Limb (tissue), 2 donors: ENCODE measurements at regions not wholly inside any gene's neighbourhood (a gene's known extent, or its start where the extent isn't known, plus 50 kb on each side); places are given as distances from the start of the nearest gene placed in this dataset.
"Not testable (repeated sequence)": the region's sequence is repeated elsewhere in the genome, so short reads cannot be mapped to it uniquely, and the experiment has no call there.

Experiments used
- DNase-seq, 2 donors: peaks; one replicate each; pipeline ENCODE4 v3.0.0-alpha.2; 2016; ENCODE audit errors: extremely low spot score in 2 of 2

DNA sequence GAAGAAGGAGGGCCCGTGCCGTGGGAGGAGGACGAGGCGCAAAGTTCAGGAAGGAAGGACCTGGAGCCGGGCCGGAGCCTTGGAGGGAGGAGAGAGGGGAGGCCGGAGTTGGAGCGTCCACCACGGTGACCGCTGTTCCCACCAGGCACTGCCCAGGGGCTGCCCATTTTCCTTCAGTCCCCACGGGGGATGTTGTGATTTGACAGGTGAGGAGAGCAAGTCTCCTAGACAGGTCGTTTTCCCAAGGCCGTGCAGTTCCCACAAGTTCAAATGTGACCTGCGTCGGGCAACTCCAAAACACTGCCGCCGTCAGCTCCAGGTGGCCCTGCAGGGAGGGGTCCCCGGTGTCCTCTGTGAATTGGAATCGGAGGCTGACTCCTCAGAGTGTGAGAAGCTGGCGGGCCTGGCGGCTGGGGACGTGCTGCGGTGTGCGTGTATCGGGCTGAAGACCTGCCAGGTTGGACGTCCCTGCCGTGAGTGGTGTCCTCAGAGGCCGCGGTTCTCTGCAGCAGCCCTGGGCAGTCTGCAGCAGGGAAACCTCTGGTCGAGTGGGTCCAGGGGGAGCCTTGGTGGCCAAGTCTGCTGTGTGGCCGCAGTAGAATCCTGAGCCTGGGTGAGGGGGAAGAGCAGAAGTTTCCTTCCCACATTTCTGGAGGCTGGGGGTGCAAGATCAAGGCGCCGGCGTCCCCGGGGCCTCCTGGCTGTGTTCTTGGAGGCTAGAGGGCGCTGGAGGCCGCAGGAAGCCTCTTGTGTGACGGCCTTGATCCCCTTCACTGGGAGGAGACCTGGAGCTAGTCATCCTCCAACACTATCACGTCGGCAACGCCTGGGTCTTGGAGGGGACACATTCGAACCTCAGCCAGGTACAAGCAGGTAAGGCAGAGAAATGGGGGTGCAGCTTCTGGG lies 115.1 kb upstream of the FRMD1 start:
- DNase-seq: peak in 1 of 2 donors; percentile 14

DNA sequence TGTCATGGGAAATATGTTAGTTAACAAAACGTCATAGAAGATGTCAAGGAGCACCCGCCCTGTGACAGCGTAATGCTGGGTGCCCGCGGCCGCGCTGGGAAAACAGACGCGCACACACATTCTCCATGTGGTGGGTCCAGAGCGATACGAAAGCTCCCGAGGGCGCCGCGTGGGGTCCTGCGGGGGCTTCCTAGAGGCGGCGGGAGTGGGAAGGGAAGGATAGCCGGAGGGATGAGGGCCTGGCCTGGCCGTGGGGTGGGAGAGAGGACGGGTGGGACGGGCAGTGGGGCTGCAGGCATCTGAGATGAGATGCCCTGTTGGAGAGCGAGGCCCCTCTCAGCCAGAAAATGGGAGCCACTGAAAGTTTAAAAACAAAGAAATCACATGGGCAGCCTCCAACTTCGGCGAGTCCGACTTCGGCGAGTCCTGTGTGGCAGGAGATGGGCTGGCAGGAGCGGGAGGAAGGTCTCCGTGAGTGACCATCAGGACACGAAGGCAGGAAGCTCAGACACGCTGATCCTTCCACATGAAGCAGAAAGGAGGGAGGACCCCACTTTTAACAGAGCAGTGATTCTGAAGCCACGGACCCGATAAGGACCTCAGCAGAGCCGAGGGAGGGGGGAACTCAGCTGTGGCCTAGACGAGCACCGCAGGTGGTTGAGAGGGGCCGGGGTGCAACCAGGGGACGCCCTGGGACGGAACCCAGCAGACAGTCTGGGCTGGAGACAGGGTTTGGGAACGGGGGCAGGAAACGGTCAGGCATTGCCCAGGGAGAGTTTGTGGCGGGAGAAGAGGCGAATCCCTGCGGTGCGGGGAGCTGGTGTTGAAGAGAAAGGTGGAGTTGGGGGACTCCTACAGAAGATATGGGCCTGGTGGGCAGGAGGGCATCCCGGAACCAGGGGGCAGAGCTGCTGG lies 114.1 kb upstream of the FRMD1 start:
- no peak for DNase-seq

- DNase-seq: peak in 1 of 2 donors; percentile 29
Observed at GRCh38 chr6:168192195-168192900, 113.3 kb upstream of the FRMD1 start.

DNA sequence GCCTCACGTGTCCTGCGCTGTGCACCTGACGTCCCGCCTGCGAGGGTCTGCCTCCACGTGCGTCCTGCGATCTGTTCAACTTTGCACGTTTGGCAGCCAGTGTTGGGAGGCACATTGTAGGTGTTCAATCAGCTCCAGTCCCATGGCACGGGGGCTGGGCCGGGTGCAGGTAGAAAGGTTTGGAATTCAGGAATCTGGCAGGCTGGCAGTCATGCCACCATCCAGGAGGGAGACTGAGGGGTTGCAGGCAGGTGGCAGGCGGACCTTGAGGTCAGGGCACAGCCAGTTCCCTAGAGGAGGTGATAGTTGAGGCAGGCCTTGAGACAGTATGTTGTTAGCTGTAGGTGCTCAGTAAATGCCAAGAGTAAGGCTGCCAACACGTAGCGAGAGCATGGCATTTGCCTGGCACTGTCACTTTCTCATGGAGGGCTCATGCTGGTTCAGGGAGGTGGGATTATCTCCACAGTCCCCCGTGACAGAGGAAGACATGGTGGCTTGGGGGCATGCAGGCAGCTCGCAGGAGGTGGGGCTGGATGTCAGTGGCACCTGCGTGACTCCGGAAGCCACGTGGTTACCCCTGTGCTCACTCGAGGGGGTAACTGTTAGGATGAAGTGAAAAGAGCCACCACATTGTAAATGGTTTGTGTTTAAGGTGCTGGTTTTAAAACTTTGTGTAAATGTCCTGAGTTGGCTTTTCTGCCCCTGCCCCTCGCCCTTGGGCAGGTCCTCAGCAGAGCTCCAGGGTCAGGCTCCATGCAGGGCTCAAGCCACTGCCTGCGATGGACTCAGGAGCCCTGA lies 111.8 kb upstream of the FRMD1 start:
- DNase-seq: no peak

GRCh38 chr6:168190014-168190405 lies 111.0 kb upstream of the FRMD1 start:
- DNase-seq: no peak

GRCh38 chr6:168189200-168190013 lies 110.4 kb upstream of the FRMD1 start:
- DNase-seq: no peak

- DNase-seq: no peak
Observed at GRCh38 chr6:168188369-168189199, 109.6 kb upstream of the FRMD1 start.

GRCh38 chr6:168186438-168186837 lies 107.4 kb upstream of the FRMD1 start:
- DNase-seq: no peak

- DNase-seq: not testable (repeated sequence)
Observed at GRCh38 chr6:168186018-168186417, 107.0 kb upstream of the FRMD1 start.

DNA sequence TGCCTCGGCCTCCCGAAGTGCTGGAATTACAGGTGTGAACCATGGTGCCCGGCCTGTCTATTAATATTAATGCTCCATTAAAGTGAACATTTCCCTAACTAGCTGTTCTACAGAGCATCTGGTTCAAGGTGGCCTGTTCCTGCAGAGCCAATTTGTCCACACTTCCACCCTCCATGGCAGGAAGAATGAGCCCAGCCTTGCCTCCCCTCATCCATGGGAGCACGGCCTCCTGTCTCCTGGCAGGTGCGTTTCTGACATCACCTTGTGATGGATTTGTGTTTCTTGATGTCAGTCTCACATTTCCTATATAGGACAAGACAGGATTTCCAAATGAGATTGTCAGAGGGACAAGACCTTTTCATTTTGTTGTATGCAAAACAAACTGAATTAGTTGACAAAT lies 105.7 kb upstream of the FRMD1 start:
- DNase-seq: no peak

GRCh38 chr6:168183613-168183970 lies 104.6 kb upstream of the FRMD1 start:
- DNase-seq: no peak

DNA sequence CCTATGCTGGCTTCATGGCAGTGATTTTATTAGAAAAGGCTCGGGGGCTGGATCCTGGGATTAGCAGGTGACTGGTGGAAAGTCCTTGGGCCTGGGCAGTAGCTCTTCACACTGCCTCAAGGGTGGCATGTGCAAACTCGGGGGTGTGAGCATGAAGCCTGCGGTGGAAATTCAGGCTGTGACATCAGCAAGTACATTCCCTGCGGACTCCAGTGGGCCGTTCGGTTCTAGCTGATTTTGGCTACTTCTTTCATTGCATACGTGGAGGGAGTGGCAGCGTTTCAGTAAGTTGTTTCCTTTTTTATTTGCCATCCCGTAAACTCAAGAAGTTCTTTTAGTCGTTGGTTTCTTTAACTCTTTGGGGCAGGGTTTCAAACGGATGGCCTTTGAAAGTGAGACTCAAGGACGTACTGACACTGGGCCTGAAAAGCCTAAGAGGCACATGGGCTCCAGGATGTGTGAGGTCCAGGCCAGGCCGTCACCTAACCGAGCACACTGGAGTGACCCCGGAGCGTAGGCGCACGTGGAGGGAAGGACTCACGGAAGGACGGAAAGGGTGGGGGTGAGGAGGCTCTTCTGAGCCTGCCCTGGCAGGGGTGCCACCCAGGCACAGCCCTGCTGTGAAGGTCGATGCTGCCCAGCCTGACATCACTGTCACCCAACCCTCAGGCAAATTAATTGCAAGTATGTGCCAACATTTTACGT lies 104.0 kb upstream of the FRMD1 start:
- DNase-seq: no peak

DNA sequence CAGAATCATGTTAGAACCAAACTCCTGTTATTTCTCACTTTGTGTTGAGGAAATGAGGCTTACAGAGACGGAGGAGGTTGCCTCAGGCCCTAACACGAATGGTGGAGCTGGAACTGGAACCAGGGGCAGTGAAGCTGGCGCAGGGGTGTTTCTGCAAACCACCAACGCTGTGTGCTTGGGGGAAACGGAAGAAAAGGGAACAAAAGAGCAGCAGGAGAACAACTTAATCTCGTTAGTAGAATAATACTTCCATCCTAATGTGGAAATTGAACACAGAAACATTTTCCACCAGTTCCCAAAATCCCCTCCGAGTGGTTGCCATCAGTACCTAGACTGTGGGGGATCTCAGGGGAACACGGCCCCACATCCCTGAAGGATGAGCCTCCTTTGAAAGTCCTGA lies 103.4 kb upstream of the FRMD1 start:
- no peak for DNase-seq

DNA sequence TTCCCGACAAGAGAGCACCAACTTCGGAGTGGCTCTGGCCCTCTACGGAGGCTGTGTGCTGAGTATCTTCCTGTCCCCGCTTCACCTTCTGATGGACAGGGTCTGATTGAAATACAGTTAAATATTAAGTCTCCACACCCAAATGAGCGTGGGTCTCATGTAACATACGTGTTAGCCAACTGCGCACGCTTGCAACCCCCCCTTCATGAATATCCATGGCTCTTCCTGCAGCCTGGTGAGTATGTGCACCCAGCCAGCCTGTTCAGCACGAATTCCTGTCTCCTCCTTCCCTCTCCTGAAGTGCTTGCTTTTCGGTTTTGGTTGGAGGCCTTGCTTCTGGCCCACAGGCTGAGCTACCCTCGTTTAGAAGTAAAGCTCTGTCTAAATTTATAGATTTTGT lies 102.9 kb upstream of the FRMD1 start:
- DNase-seq: no peak

- DNase-seq: no peak
Observed at GRCh38 chr6:168181316-168181715, 102.3 kb upstream of the FRMD1 start.

- no peak for DNase-seq
Observed at GRCh38 chr6:168180548-168181011, 101.6 kb upstream of the FRMD1 start.

GRCh38 chr6:168179702-168180382 lies 100.8 kb upstream of the FRMD1 start:
- no peak for DNase-seq

GRCh38 chr6:168179133-168179532 lies 100.1 kb upstream of the FRMD1 start:
- no peak for DNase-seq
